Stimulated activated CD4-positive, alpha-beta T cell treated with anti-CD3 and anti-CD28 coated beads, Interleukin-15, amount 100 ng/mL, for 24 hours (primary cell): ENCODE measurements at regions not wholly inside any gene's neighbourhood (a gene's known extent, or its start where the extent isn't known, plus 50 kb on each side); places are given as distances from the start of the nearest gene placed in this dataset.

ENCODE experiments used
- DNase-seq: peaks from one replicate; pipeline ENCODE4 v3.0.0-alpha.2; 2020

- DNase-seq: no peak
These were observed 397.0 kb downstream of the METTL15 start for GRCh38 chr11:28505232-28505631.

- no peak for DNase-seq
These were observed 396.4 kb downstream of the METTL15 start for GRCh38 chr11:28504555-28505110.

- no peak for DNase-seq
These were observed 387.1 kb downstream of the METTL15 start for GRCh38 chr11:28495333-28495732.

- no peak for DNase-seq
These were observed 383.2 kb downstream of the METTL15 start for GRCh38 chr11:28491431-28491830.

GRCh38 chr11:28490773-28491382 is 382.7 kb downstream of the METTL15 start:
- no peak for DNase-seq

- no peak for DNase-seq
These were observed 380.1 kb downstream of the METTL15 start for GRCh38 chr11:28488336-28488735.

GRCh38 chr11:28483072-28483867 is 375.1 kb downstream of the METTL15 start:
- DNase-seq: no peak

- DNase-seq: no peak
These were observed 374.5 kb downstream of the METTL15 start for GRCh38 chr11:28482666-28483065.

GRCh38 chr11:28481616-28482480 is 373.7 kb downstream of the METTL15 start:
- no peak for DNase-seq

- no peak for DNase-seq
These were observed 372.2 kb downstream of the METTL15 start for GRCh38 chr11:28480406-28480805.

- no peak for DNase-seq
These were observed 368.7 kb downstream of the METTL15 start for GRCh38 chr11:28476864-28477263.

- DNase-seq: no peak
These were observed 367.9 kb downstream of the METTL15 start for GRCh38 chr11:28476049-28476448.

GRCh38 chr11:28472904-28473303 is 364.7 kb downstream of the METTL15 start:
- DNase-seq: no peak

- DNase-seq: no peak
These were observed 363.3 kb downstream of the METTL15 start for GRCh38 chr11:28471537-28471936.

GRCh38 chr11:28470180-28470579 is 362.0 kb downstream of the METTL15 start:
- no peak for DNase-seq

- DNase-seq: no peak
These were observed 358.3 kb downstream of the METTL15 start for GRCh38 chr11:28466506-28466905.

- DNase-seq: no peak
These were observed 356.2 kb downstream of the METTL15 start for GRCh38 chr11:28464252-28464867.

- no peak for DNase-seq
These were observed 355.6 kb downstream of the METTL15 start for GRCh38 chr11:28463826-28464225.

GRCh38 chr11:28461846-28462245 is 353.7 kb downstream of the METTL15 start:
- DNase-seq: no peak

GRCh38 chr11:28461338-28461737 is 353.1 kb downstream of the METTL15 start:
- no peak for DNase-seq

- no peak for DNase-seq
These were observed 352.2 kb downstream of the METTL15 start for GRCh38 chr11:28460348-28460747.

- no peak for DNase-seq
These were observed 351.7 kb downstream of the METTL15 start for GRCh38 chr11:28459912-28460311.
